Head of caudate nucleus (tissue), 42 donors: ENCODE measurements at regions not wholly inside any gene's neighbourhood (a gene's known extent, or its start where the extent isn't known, plus 50 kb on each side); places are given as distances from the start of the nearest gene placed in this dataset.
A peak's percentile ranks its signal among the peaks of the same experiment; 100 is the strongest.
"Not testable (repeated sequence)": the region's sequence is repeated elsewhere in the genome, so short reads cannot be mapped to it uniquely, and the experiment has no call there.

Source experiments
- DNase-seq, 42 donors: peaks; one replicate each; pipeline versions ENCODE4 v3.0.0 to v3.0.0-alpha.2; 2020 to 2021; ENCODE audit warnings: mixed read lengths in 7 of 42
- intact Hi-C: fragments of 100-400 bp; cut with DNase I; formaldehyde crosslinking; loops from one replicate; pipeline ENCODE4 v1.15.0; 2022

- DNase-seq, intact Hi-C loops: not testable (repeated sequence)
Measured at GRCh38 chr6:147651-148050, 144.6 kb upstream of the DUSP22 start.

- intact Hi-C loops, result not testable (repeated sequence)
- peak in 32 of 42 donors; percentile 9 to 74 (median 44) for DNase-seq
Measured at GRCh38 chr6:148051-148984, 144.0 kb upstream of the DUSP22 start.

- DNase-seq, intact Hi-C loops: not testable (repeated sequence)
Measured at GRCh38 chr6:150147-150546, 142.1 kb upstream of the DUSP22 start.

GRCh38 chr6:152436-152835 lies 139.9 kb upstream of the DUSP22 start:
- intact Hi-C loops, DNase-seq: not testable (repeated sequence)

- DNase-seq, intact Hi-C loops: not testable (repeated sequence)
Measured at GRCh38 chr6:153026-153425, 139.3 kb upstream of the DUSP22 start.

- intact Hi-C loops, DNase-seq: not testable (repeated sequence)
Measured at GRCh38 chr6:153867-154266, 138.4 kb upstream of the DUSP22 start.

GRCh38 chr6:154321-155092 lies 137.8 kb upstream of the DUSP22 start:
- intact Hi-C loops, DNase-seq: not testable (repeated sequence)

GRCh38 chr6:156010-156409 lies 136.3 kb upstream of the DUSP22 start:
- intact Hi-C loops, result no loop called here
- DNase-seq, result no peak

GRCh38 chr6:156441-157140 lies 135.7 kb upstream of the DUSP22 start:
- intact Hi-C loops, DNase-seq: not testable (repeated sequence)

GRCh38 chr6:157176-157575 lies 135.1 kb upstream of the DUSP22 start:
- intact Hi-C loops, result not testable (repeated sequence)
- peak in 4 of 42 donors; percentile 4 to 25 (median 12) for DNase-seq

GRCh38 chr6:161657-162056 lies 130.6 kb upstream of the DUSP22 start:
- DNase-seq, intact Hi-C loops: not testable (repeated sequence)

GRCh38 chr6:164720-165119 lies 127.6 kb upstream of the DUSP22 start:
- intact Hi-C loops, result no loop called here
- DNase-seq, result no peak

- intact Hi-C loops, result no loop called here
- DNase-seq, result no peak
Measured at GRCh38 chr6:165263-165662, 127.0 kb upstream of the DUSP22 start.

GRCh38 chr6:165906-166305 lies 126.4 kb upstream of the DUSP22 start:
- intact Hi-C loops, result no loop called here
- no peak for DNase-seq

GRCh38 chr6:168865-169455 lies 123.3 kb upstream of the DUSP22 start:
- DNase-seq, result no peak
- intact Hi-C loops, result no loop called here

- no peak for DNase-seq
- intact Hi-C loops, result no loop called here
Measured at GRCh38 chr6:174036-174435, 118.3 kb upstream of the DUSP22 start.

- intact Hi-C loops, result no loop called here
Measured at GRCh38 chr6:175680-176079, 116.6 kb upstream of the DUSP22 start.

GRCh38 chr6:176766-177165 lies 115.5 kb upstream of the DUSP22 start:
- DNase-seq, result no peak
- intact Hi-C loops, result no loop called here

More at GRCh38 chr6:175680-176079, 116.6 kb upstream of the DUSP22 start:
- DNase-seq, result no peak

- intact Hi-C loops, result no loop called here
Measured at GRCh38 chr6:178119-178518, 114.2 kb upstream of the DUSP22 start.

More at GRCh38 chr6:178119-178518, 114.2 kb upstream of the DUSP22 start:
- no peak for DNase-seq
